ENCODE measurements at regions not wholly inside any gene's neighbourhood (a gene's known extent, or its start where the extent isn't known, plus 50 kb on each side); places are given as distances from the start of the nearest gene placed in this dataset.

DNA sequence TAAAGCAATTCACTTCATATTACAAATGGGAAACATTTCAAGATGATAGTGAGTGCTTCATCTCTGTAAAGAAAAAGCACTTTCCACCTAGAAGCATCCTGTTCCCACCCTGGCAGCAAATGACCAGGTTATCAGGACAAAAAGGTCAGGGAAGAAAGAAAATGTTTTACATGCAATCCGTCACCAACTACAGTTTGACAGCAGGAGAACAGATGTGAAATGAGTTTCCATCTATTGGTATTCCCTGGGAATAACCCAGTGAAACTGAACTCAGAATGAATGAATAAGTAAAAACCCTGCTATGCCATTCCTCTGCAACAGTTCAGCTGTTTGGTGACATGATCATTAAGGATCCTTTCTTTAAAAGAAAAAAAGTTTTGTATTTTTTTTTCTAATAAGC is 67.6 kb downstream of the HTR1A start:
- intact Hi-C loops (cut with DNase I, micrococcal nuclease): no loop called here
- ATAC-seq (no peak), DNase-seq (no peak)

DNA sequence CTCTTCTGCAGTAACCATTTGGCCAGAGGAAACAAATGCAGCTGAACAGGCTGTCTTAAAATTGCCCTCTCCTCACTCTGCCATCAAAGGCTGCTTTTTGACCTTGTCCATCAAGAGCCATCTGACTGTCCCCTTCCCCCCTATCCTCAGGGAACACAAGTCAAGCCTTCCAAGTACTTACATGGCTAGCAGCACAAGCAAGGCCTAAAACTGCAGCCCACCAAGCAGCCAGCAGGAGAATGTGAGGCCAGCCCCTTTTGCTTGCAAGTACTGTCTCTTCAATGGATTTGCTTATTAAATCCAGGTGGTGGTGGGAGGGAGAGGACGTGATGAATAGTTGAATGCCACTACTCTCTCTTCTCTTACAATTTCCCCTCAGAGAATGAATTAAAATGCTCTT is 83.5 kb downstream of the HTR1A start:
- DNase-seq (no peak), ATAC-seq (no peak)
- intact Hi-C loops (cut with DNase I, micrococcal nuclease): no loop called here

DNA sequence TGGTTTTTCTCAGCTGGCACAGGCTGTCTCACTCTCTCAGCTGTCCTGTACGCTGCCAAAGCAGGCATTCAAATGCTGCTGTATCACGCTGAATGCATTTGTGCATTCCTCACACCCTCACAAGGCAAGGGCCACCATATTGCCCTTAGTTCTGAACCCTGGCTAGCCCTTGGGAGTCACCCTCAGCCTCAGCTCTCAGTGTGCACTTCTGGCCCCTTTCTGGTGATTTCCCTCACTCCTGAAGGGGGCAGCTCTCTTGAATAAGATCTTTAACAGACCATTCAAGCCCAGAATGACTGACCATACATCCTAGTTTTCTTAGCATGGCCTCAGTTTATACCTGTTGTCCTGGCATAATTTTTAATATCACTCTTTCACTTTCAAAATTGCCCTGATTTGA is 84.3 kb downstream of the HTR1A start:
- no peak for ATAC-seq
- DNase-seq: no peak
- intact Hi-C loops (cut with DNase I, micrococcal nuclease): no loop called here

DNA sequence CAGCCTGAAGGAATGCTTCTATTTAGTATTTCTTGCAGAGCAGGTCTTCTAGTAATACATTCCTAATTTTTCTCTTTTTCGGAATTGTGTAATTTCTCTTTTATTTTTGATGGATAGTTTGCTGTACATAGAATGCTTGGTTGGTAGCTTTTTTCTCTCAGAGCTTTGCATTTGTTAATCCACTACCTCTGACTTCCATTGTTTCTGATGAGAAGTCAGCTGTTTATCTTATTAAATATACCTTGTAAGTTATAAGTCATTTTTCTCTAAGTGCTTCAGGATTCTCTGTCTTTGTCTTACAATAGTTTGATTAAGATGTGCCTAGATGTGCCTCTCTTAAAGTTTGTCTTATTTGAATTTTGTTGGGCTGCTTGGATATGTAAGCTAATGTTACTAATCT is 101.9 kb downstream of the HTR1A start:
- intact Hi-C loops (cut with DNase I, micrococcal nuclease): no loop called here
- ATAC-seq: no peak
- DNase-seq: no peak

DNA sequence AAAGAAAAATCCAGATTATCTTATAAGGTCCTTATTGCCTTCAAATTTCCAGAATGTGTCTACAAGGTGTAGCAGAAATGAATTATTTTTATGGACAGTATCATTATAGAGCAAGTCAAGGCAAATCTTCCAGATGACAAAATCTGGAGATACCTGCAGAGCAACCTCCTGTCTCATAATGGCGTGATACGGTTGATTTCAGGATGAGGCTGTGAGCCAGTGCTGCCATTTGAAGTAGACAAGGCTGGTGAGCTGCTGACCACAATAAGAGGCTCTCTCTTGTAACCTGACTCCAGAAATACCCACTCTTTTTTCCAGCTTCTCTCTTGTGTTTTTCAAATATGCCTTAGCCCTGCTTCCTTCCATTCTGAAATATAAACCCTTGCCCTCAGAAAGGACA is 108.2 kb downstream of the HTR1A start:
- intact Hi-C loops (cut with DNase I, micrococcal nuclease): no loop called here
- ATAC-seq (no peak), DNase-seq (no peak)

DNA sequence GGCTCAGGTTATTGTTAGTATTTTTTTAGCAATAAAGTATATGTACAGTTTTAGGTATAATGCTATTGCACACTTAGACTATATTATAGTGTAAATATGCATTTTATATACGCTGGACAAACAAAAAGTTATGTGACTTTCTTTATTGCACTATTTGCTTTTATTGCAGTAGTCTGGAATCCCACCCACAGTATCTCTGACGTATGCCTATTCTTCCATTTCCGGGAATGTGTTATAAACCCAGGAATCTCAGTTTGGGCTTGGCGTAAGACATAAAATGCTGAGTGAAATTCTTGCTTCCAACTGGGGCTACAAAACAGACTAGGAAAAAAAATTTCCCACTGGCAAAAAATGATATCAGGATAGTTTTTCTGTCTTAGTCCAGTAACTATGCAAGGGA is 119.1 kb downstream of the HTR1A start:
- peak; percentile 99 for ATAC-seq
- peak in 1 of 2 donors; percentile 26 for DNase-seq
- intact Hi-C loops (cut with DNase I, micrococcal nuclease): no loop called here

DNA sequence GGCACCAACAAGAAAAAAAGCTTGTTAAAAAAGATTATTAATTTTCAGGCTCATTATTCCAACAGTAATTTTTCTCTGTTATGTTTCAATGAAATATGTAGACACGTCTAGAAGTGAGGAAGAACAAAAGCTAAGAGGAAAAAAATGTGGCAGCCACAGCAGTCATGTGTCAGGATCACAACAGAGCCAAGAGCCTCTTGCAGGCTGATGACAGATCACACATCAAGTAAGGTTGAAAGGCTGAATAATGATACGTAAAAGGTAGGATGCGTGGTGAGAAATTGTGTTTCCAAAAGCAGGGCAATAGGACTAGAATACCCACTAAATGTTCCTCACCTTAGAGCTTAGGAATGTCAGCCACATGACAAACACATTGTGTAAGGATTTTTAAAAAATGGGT is 124.8 kb downstream of the HTR1A start:
- no peak for DNase-seq
- intact Hi-C loops (cut with DNase I, micrococcal nuclease): no loop called here
- no peak for ATAC-seq

DNA sequence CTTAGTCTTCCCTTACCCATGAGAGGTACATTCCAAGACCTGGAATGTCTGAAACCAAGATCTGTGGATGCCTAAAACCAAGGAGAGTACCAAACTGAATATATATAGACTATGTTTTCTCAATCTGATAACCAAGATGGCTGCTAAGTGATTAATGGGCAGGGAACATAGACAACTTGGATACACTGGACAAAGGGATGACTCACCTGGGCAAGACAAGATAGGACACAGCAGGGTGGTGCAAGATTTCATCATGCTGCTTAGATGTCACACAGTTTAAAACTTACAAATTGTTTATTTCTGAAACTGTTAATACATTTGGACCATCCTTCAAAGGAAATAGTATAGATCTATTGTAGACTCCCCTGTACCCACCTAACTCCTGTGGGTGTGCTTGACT is 130.9 kb downstream of the HTR1A start:
- ATAC-seq (no peak), DNase-seq (no peak)
- intact Hi-C loops (cut with DNase I, micrococcal nuclease): no loop called here

DNA sequence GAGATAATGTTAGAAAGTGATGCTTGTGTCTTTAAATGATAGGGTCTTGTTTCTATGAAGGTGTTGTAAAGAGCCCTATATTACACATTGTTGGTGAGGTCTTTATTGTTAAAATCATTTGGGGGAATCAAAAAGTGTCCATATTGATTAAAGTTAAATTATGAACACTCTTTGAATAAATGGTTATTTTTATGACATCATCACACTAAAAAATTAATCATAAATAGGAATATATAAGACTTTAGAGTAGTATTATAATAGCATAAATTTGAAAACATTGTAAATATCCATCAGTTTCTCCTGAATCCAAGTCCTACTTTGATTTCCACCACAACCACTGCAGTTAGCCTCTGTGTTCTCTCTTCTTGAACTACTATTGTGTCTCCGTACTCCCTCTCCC is 136.3 kb downstream of the HTR1A start:
- DNase-seq (no peak), ATAC-seq (no peak)
- intact Hi-C loops (cut with DNase I, micrococcal nuclease): no loop called here

DNA sequence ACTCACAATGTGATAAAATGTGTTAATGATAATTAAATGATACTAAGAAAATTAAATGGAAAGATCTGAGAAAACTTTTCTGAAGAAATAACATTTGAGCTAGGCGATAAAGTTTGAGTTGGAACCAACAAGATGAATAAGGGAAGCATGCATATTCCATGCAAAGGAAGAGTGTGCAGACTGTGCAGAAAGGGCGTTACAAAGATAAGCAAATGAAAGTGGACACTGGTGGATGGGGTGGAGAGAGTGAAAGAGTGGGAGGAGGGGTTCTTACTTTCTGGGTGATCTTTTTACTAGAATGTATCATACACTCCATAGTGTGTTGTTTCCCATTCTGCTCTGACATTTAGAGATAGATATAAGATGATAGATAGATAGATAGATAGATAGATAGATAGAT is 138.7 kb downstream of the HTR1A start:
- ATAC-seq: no peak
- intact Hi-C loops (cut with DNase I, micrococcal nuclease): no loop called here

DNA sequence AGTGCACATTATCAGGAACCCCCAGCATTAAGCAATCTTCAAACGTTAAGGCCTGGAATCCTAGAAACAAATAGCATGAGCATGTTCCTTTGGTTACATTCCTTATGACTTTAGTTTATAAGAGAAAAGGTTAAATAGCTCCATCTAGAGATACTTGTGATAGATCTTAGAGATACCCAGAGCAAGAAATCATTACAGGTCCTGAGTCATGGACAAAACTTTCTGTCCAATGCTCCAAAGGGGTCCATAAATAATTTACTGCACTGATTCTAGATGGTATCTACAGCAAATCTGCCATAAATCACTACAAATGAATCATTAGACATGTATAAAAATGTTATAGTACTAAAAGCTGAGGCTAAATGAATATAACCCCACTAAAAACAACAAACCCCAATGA is 139.6 kb downstream of the HTR1A start:
- ATAC-seq (no peak), DNase-seq (no peak)
- intact Hi-C loops (cut with DNase I, micrococcal nuclease): no loop called here

More for the DNA sequence above, 138.7 kb downstream of the HTR1A start:
- no peak for DNase-seq

DNA sequence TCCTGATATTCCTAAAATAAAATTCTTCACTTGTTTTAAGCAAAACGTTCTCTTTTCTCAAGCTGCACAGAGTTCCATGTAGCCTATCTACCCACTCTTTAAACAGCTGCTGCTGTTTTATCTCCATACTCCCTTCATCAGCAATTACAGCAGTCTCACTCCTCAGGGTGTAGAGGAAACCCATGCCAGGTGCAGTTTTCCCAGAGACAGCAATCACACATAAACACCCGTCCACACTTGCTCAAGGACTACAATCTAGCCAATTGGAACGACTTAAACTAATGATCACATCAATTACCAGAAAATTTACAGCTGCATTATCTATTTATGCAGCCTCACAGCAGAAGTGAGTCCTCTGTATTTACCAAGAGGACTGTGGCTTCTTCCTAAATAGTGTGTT is 141.7 kb downstream of the HTR1A start:
- intact Hi-C loops (cut with DNase I, micrococcal nuclease): no loop called here
- DNase-seq: no peak
- ATAC-seq: no peak

DNA sequence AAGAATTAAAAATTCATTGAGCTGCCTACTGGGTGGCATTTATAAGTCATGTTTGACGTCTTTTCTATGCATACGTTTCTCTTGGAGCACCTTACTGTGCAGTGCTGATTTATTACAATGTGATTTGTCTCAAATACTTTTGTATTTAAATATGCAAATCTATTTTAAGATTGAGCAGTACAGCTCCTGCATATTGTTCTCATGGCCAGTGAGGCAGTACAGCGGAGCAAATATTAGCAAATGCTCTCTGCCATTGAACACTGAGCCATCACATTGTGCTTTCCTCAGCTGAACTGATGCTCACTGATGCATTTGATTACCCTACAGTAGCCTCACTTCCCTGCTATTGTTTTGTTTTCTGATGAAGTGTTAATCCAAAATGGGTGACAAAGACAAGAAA is 149.6 kb downstream of the HTR1A start:
- intact Hi-C loops (cut with DNase I, micrococcal nuclease): no loop called here
- ATAC-seq: no peak
- no peak for DNase-seq

DNA sequence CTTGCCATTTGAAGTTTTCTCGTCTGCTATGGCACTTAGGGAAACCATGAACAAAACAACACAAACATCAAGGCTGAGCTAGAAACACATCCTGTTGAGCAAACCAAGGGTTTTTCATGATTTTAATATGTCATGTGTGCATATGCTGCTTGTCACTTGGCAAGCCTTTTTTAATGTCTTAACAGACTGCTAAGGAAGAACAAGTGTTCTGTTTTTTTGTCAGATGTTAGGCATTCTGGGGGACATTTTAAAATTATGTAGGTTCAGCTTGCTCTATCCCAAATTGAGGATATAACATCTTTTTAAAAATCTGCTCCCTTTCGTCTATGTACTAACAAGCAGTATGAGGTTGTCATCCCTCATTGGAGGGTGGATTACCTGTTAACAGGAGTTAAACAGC is 150.3 kb downstream of the HTR1A start:
- ATAC-seq (no peak), DNase-seq (no peak)
- intact Hi-C loops (cut with DNase I, micrococcal nuclease): no loop called here

DNA sequence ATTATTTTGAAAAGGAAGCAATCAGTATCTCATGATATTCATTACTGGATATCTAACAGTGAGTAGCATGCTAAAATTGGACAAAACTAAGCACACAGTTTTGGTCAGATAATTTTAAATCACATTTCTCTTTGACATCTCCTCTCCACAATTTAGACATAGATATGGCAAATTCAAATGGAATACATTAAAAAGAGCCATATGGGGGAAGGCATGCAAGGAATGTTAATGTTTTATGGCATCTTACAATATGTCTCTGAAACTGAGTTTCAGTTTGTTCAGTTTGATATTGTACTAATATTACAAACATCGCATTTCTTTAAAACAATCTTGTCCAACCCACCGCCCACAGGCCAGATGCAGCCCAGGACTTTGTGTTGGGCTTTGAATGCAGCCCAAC is 151.0 kb downstream of the HTR1A start:
- intact Hi-C loops (cut with DNase I, micrococcal nuclease): no loop called here
- DNase-seq: no peak
- ATAC-seq: no peak

DNA sequence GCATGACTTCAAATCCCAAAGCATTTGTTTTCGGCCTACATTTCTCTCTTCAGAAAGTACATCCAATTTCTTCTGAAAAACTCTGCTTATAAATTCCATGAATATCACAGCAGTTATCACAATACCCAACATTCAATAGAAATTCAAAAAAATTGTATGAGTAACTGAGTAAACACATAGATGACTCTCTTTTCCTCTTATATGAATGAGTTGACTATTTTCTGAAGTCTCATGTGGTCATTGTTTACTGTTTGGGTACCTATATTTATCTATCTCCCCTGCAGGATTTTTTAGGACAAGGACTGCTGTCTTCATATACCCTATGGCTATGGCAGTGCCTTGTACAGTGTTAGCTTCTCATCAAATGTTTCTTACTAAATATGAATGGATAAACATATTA is 157.1 kb downstream of the HTR1A start:
- intact Hi-C loops (cut with DNase I, micrococcal nuclease): no loop called here
- no peak for DNase-seq
- no peak for ATAC-seq

DNA sequence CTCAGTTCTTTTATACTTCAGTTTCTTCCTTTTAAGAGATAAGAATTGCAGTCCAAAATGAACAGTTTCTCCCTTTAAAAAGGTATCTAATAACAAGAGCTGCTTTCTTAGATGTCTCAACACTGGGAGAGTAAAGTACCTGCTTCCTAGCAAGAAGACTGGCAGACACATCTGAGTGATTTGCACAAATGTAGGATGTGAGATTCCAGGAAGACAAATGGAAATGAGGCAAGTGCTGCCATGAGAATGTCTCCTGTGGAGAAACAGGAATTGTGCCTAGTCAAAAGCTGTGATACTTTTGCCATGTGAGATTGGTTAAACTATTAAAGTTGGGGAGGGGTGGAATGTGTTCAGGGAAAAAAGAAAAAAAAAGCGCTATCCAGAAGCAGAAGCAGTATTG is 159.1 kb downstream of the HTR1A start:
- ATAC-seq (no peak), DNase-seq (no peak)
- intact Hi-C loops (cut with DNase I, micrococcal nuclease): no loop called here

DNA sequence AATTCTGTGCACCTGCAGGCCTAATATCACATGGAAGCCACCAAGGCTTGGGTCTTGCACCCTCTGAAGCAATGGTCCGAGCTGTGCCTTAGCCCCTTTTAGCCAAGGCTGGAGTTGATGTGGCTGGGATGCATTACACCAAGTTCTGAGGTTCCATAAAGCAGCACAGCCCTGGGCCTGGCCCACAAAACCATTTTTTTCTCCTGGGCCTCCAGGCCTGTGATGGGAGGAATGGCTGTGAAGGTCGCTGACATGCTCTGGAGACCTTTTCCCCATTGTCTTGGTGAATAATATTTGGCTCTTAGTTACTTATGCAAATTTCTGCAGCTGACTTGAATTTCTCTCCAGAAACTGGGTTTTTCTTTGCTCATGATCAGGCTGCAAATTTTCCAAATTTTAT is 167.3 kb downstream of the HTR1A start:
- ATAC-seq: no peak
- DNase-seq: no peak
- intact Hi-C loops (cut with DNase I, micrococcal nuclease): no loop called here

DNA sequence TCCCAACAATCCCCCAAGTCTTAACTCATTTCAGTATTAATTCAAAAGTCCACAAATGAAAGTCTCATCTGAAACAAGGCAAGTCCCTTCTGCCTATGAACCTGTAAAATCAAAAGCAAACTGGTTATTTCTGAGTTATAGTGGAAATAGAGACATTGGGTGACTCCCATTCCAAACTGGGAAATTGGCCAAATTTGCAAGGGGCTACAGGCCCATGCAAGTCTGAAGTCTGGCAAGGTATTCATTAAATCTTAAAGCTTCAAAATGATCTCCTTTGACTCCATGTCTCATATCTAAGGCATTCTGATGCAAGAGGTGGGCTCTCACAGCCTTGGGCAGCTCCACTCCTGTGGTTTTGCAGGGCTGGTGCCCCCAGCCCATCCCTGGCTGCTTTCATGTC is 167.9 kb downstream of the HTR1A start:
- ATAC-seq: no peak
- intact Hi-C loops (cut with DNase I, micrococcal nuclease): no loop called here
- no peak for DNase-seq

DNA sequence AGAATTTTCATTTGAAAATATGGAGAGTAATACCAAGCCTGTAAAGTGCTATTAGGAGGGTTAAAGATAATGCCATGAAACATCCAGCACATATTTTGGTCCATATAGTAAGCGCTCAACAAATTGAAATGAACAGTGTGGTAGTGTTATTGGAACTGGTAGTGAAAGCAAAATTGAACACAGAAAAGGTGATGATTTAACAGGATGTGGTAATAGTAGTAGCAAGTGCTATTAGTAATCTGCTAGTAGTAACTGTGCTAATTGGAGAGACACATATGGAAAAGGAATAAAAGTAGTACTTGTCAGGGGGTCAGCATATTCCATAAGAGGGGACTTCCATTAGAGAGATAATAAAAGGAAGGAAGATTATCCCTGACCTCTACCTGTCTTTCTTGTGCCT is 187.3 kb downstream of the HTR1A start:
- intact Hi-C loops (cut with DNase I, micrococcal nuclease): no loop called here
- DNase-seq (no peak), ATAC-seq (no peak)

DNA sequence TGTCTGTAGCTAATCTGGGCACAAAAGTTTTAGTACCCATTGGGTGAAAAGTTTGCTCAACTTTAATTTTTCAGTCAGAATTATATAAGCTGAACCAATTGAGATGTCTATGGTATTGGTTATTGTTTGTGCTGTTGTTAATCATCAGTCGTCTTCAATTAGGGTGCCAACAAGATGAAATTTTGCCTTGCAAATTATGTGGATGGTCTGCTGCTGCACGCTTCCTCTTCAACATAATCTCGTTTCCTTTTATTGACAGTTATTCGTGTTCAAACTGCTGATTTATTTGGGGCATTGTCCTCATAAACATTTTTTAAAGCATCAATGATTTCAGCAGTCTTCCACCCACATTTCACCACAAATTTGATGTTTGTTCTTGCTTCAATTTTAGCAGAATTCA is 194.0 kb downstream of the HTR1A start:
- ATAC-seq: no peak
- intact Hi-C loops (cut with DNase I, micrococcal nuclease): no loop called here
- DNase-seq: no peak

DNA sequence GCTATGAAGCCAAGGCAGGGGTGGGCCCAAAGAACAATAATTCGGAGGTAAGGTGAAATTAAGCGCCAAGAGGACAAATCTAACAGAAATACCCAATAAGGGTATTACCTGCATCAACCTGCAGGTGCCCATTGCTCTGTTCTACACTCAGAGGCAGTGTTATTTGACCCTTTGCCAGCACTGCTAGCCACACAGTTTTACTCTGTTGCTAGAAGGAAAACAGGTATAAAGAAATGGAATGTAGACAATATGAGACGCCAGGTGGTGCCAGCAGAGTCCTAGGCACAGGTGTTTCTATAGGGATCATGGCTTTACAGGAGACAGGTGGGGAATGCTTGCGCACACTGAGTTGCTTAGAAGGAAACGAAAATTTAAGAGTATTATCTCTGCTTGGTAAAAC is 201.3 kb downstream of the HTR1A start:
- intact Hi-C loops (cut with DNase I, micrococcal nuclease): no loop called here

More for the DNA sequence above, 201.3 kb downstream of the HTR1A start:
- ATAC-seq (no peak), DNase-seq (no peak)

Data from left colon (tissue), 2 donors.